ENCODE measurements at regions not wholly inside any gene's neighbourhood (a gene's known extent, or its start where the extent isn't known, plus 50 kb on each side); places are given as distances from the start of the nearest gene placed in this dataset.

- TF ChIP-seq CTCF (conservative IDR thresholded peaks at IDR 0.05; ENCODE audit: low read depth, low read length) (no peak), EZH2 (IDR thresholded peaks at IDR 0.05; ENCODE audit: low read length, unreplicated experiment) (no peak), EZH2phosphoT487 (IDR thresholded peaks at IDR 0.05; ENCODE audit: borderline replicate concordance, low read length) (no peak)
Observed at GRCh38 chr15:79675982-79676381, 220.8 kb downstream of the MTHFS start.

Measured in PC-3 (cell line).